HEK293 (cell line): ENCODE measurements at regions not wholly inside any gene's neighbourhood (a gene's known extent, or its start where the extent isn't known, plus 50 kb on each side); places are given as distances from the start of the nearest gene placed in this dataset.

Source experiments
- CTCF ChIA-PET: fragments of 350-600 bp; formaldehyde crosslinking; extraction: SDS; loops from one replicate; lab custom pipeline; 2021; ENCODE audit warnings: antibody characterized with exemption; lab: Yijun Ruan, JAX
- POLR2A ChIA-PET: fragments of 300-600 bp; formaldehyde crosslinking; extraction: SDS; loops from one replicate; lab custom pipeline; 2020; ENCODE audit warnings: antibody characterized with exemption, inconsistent platforms; lab: Yijun Ruan, JAX
- H3K27ac ChIP-seq: fragments of 200-500 bp; sonication (Bioruptor generic); 2 replicates; pipeline ENCODE4 v1.5.1; 2014; ENCODE audit warnings: low read depth, low read length, control low read depth, inconsistent platforms; ENCODE audit errors: extremely low read depth
- H3K36me3 ChIP-seq, 2 experiments: fragments of 200-500 bp in 1 of 2; sonication (Bioruptor generic) in 1 of 2; 1 replicate in 1 of 2; 2 replicates in 1 of 2; pipeline ENCODE4 v1.5.1; 2014 to 2017; ENCODE audit warnings: inconsistent platforms in 2 of 2, low read length in 2 of 2; ENCODE audit not compliant: control insufficient read depth in 2 of 2, insufficient read depth in 1 of 2
- H3K4me1 ChIP-seq: fragments of 200-500 bp; sonication (Bioruptor generic); 2 replicates; pipeline ENCODE4 v1.5.1; 2014; ENCODE audit warnings: mild to moderate bottlenecking, low read length, inconsistent platforms; ENCODE audit not compliant: control insufficient read depth, insufficient read depth
- H3K4me3 ChIP-seq: 2 replicates; pipeline ENCODE4 v1.5.1; 2011; ENCODE audit warnings: low read depth, mild to moderate bottlenecking, control low read depth, low read length, moderate library complexity
- H3K9me3 ChIP-seq: fragments of 200-500 bp; sonication (Bioruptor generic); 2 replicates; pipeline ENCODE4 v1.5.1; 2014; ENCODE audit warnings: low read depth, low read length, inconsistent platforms; ENCODE audit not compliant: control insufficient read depth, insufficient read depth
- GLI2 ChIP-seq: fragments of 450-650 bp; formaldehyde crosslinking; IDR thresholded peaks from 2 replicates; pipeline ENCODE4; 2017; ENCODE audit warnings: missing biosample characterization, missing genetic modification characterization, low read depth, borderline replicate concordance
- MYNN ChIP-seq: fragments of 450-650 bp; formaldehyde crosslinking; IDR thresholded peaks from 2 replicates; pipeline ENCODE4 v1.5.1; 2016; ENCODE audit warnings: missing biosample characterization, missing genetic modification characterization, borderline replicate concordance
- REST ChIP-seq: fragments of 450-650 bp; formaldehyde crosslinking; IDR thresholded peaks from 2 replicates; pipeline ENCODE4 v1.5.1; 2016; ENCODE audit warnings: missing biosample characterization, missing genetic modification characterization
- SCRT1 ChIP-seq: fragments of 450-650 bp; formaldehyde crosslinking; IDR thresholded peaks from 2 replicates; pipeline ENCODE4 v1.5.1; 2016; ENCODE audit warnings: missing biosample characterization, missing genetic modification characterization, borderline replicate concordance
- ZBTB10 ChIP-seq: fragments of 450-650 bp; formaldehyde crosslinking; IDR thresholded peaks from 2 replicates; pipeline ENCODE4 v1.5.1; 2016; ENCODE audit warnings: missing biosample characterization, missing genetic modification characterization
- ZBTB21 ChIP-seq: fragments of 450-650 bp; formaldehyde crosslinking; IDR thresholded peaks from 2 replicates; pipeline ENCODE4 v1.5.1; 2017; ENCODE audit warnings: missing biosample characterization, missing genetic modification characterization
- ZEB2 ChIP-seq: fragments of 450-650 bp; formaldehyde crosslinking; IDR thresholded peaks from 2 replicates; pipeline ENCODE4 v1.5.1; 2016; ENCODE audit warnings: missing biosample characterization, missing genetic modification characterization
- ZNF10 ChIP-seq: fragments of 450-650 bp; formaldehyde crosslinking; IDR thresholded peaks from 2 replicates; pipeline ENCODE4 v1.5.1; 2017; ENCODE audit warnings: missing biosample characterization, missing genetic modification characterization
- ZNF138 ChIP-seq: fragments of 450-650 bp; formaldehyde crosslinking; IDR thresholded peaks from 2 replicates; pipeline ENCODE4 v1.5.1; 2016; ENCODE audit warnings: missing biosample characterization, missing genetic modification characterization, borderline replicate concordance
- ZNF239 ChIP-seq: fragments of 450-650 bp; formaldehyde crosslinking; IDR thresholded peaks from 2 replicates; pipeline ENCODE4 v1.5.1; 2016; ENCODE audit warnings: missing biosample characterization, missing genetic modification characterization
- ZNF416 ChIP-seq: fragments of 450-650 bp; formaldehyde crosslinking; IDR thresholded peaks from 2 replicates; pipeline ENCODE4 v1.5.1; 2016; ENCODE audit warnings: missing biosample characterization, missing genetic modification characterization
- ZNF449 ChIP-seq: fragments of 450-650 bp; formaldehyde crosslinking; IDR thresholded peaks from 2 replicates; pipeline ENCODE4 v1.5.1; 2017; ENCODE audit warnings: missing biosample characterization, mild to moderate bottlenecking, missing genetic modification characterization, moderate library complexity
- ZNF624 ChIP-seq: fragments of 450-650 bp; formaldehyde crosslinking; IDR thresholded peaks from 2 replicates; pipeline ENCODE4 v1.5.1; 2017; ENCODE audit warnings: missing biosample characterization, missing genetic modification characterization
- ZNF664 ChIP-seq: fragments of 450-650 bp; formaldehyde crosslinking; IDR thresholded peaks from 2 replicates; pipeline ENCODE4 v1.5.1; 2016; ENCODE audit warnings: missing biosample characterization, missing genetic modification characterization
- TF ChIP-seq, protein P1 (sequence below): fragments of 450-650 bp; formaldehyde crosslinking; IDR thresholded peaks from 2 replicates; pipeline ENCODE4 v1.5.1; 2016; ENCODE audit warnings: missing biosample characterization, missing genetic modification characterization
- TF ChIP-seq, protein P2 (sequence below): fragments of 450-650 bp; formaldehyde crosslinking; IDR thresholded peaks from 2 replicates; pipeline ENCODE4 v1.5.1; 2016; ENCODE audit warnings: missing biosample characterization, missing genetic modification characterization

- Histone ChIP-seq H3K36me3 (no peaks in the 10 kb centered on the region), H3K27ac (no peak overlapping the region), H3K9me3 (no peaks in the 10 kb centered on the region), H3K4me3 (no peak overlapping the region), H3K4me1 (no peaks in the 10 kb centered on the region)
- TF ChIP-seq ZEB2 = no peak
- no peak for TF ChIP-seq REST (tag by site-specific recombination)
- TF ChIP-seq ZNF138 (tag by site-specific recombination) = no peak
- no peak for TF ChIP-seq SCRT1 (tag by site-specific recombination)
- TF ChIP-seq GLI2 (tag by site-specific recombination) = no peak
- TF ChIP-seq ZBTB10 (tag by site-specific recombination) = no peak
- CTCF ChIA-PET = no interaction called here
- POLR2A ChIA-PET = no interaction called here
Observed at GRCh38 chr13:111394211-111394922, 73.9 kb downstream of the TEX29 start.

GRCh38 chr13:111395511-111396393 lies 75.3 kb downstream of the TEX29 start:
- TF ChIP-seq ZNF416 (tag by site-specific recombination) (no peak), ZNF664 (tag by site-specific recombination) (no peak), MYNN (no peak), ZNF239 (tag by site-specific recombination) (no peak)
- TF ChIP-seq, protein P1, sequence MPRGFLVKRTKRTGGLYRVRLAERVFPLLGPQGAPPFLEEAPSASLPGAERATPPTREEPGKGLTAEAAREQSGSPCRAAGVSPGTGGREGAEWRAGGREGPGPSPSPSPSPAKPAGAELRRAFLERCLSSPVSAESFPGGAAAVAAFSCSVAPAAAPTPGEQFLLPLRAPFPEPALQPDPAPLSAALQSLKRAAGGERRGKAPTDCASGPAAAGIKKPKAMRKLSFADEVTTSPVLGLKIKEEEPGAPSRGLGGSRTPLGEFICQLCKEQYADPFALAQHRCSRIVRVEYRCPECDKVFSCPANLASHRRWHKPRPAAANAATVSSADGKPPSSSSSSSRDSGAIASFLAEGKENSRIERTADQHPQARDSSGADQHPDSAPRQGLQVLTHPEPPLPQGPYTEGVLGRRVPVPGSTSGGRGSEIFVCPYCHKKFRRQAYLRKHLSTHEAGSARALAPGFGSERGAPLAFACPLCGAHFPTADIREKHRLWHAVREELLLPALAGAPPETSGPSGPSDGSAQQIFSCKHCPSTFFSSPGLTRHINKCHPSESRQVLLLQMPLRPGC = no peak
- POLR2A ChIA-PET = no interaction called here
- no peaks in the 10 kb centered on the region for H3K36me3 ChIP-seq

DNA sequence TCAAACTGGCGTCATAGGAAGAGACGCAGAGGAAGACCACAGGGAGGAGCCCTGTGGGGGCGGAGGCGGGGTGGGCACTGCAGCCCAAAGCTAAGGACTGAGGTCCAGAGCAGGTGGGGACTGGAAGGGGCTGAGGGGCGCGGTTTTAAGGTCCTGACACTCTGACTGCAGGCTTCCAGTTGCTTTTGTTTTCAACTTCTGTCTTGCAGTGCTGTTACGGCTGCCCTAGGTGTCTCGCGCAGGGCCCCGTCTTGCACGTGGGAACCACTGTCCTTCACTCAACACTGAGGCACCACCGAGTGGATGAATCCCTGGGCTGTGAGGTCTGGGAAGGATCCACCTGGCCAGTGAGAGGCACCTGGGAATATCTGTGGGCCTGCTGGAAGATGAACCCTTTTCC lies 76.0 kb downstream of the TEX29 start:
- no peak overlapping the region for H3K27ac ChIP-seq
- H3K9me3 ChIP-seq = no peaks in the 10 kb centered on the region
- H3K4me3 ChIP-seq = no peak overlapping the region
- H3K4me1 ChIP-seq = no peaks in the 10 kb centered on the region
- CTCF ChIA-PET = interaction anchor here (0.7 kb wide), 1 partner anchor 859 kb away, joined by 3 read pairs; no protein-coding TSS in a partner anchor
- no peaks in the 10 kb centered on the region for H3K36me3 ChIP-seq
- POLR2A ChIA-PET = no interaction called here
- TF ChIP-seq ZBTB21 (tag by site-specific recombination) = no peak
- no peak for TF ChIP-seq ZNF449 (tag by site-specific recombination)
- no peak for TF ChIP-seq ZNF10 (tag by site-specific recombination)
- TF ChIP-seq, protein P2, sequence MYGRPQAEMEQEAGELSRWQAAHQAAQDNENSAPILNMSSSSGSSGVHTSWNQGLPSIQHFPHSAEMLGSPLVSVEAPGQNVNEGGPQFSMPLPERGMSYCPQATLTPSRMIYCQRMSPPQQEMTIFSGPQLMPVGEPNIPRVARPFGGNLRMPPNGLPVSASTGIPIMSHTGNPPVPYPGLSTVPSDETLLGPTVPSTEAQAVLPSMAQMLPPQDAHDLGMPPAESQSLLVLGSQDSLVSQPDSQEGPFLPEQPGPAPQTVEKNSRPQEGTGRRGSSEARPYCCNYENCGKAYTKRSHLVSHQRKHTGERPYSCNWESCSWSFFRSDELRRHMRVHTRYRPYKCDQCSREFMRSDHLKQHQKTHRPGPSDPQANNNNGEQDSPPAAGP (tag by site-specific recombination) = no peak
- TF ChIP-seq ZNF624 (tag by site-specific recombination) = no peak

More at GRCh38 chr13:111395511-111396393, 75.3 kb downstream of the TEX29 start:
- Histone ChIP-seq H3K4me3 (no peak overlapping the region), H3K4me1 (no peaks in the 10 kb centered on the region), H3K9me3 (no peaks in the 10 kb centered on the region), H3K27ac (no peak overlapping the region)
- CTCF ChIA-PET = no interaction called here
